GM13977 (cell line): ENCODE measurements at regions not wholly inside any gene's neighbourhood (a gene's known extent, or its start where the extent isn't known, plus 50 kb on each side); places are given as distances from the start of the nearest gene placed in this dataset.

ENCODE experiments used
- DNase-seq: peaks from one replicate; pipeline ENCODE4 v3.0.0; 2012; ENCODE audit warnings: low spot score
- CTCF ChIP-seq: IDR thresholded peaks from 2 replicates; pipeline ENCODE4 v1.5.1; 2012; ENCODE audit warnings: mild to moderate bottlenecking, control low read depth; ENCODE audit not compliant: insufficient read depth; ENCODE audit errors: extremely low read depth, missing control alignments
- in situ Hi-C: fragments of 300-500 bp; cut with MboI; formaldehyde crosslinking; loops from one replicate; pipeline ENCODE4 v1.12.0; 2022; ENCODE audit warnings: low sequenced_read_pairs, low pct_unique_long_range_greater_than_20kb, mixed read lengths, inconsistent platforms; ENCODE audit not compliant: unreplicated experiment

- in situ Hi-C loops, result no loop called here
- no peak for TF ChIP-seq CTCF
- no peak for DNase-seq
Observed at GRCh38 chr4:100079264-100079663, 111.0 kb downstream of the DDIT4L start.

GRCh38 chr4:100076753-100077152 lies 113.5 kb downstream of the DDIT4L start:
- TF ChIP-seq CTCF, result no peak
- DNase-seq, result no peak
- in situ Hi-C loops, result no loop called here

GRCh38 chr4:100075486-100076270 lies 114.6 kb downstream of the DDIT4L start:
- in situ Hi-C loops, result no loop called here
- DNase-seq, result no peak

GRCh38 chr4:100075056-100075455 lies 115.2 kb downstream of the DDIT4L start:
- TF ChIP-seq CTCF, result no peak
- DNase-seq, result no peak
- in situ Hi-C loops, result no loop called here

More at GRCh38 chr4:100075486-100076270, 114.6 kb downstream of the DDIT4L start:
- no peak for TF ChIP-seq CTCF

- in situ Hi-C loops, result no loop called here
- no peak for DNase-seq
- TF ChIP-seq CTCF, result no peak
Observed at GRCh38 chr4:100071506-100071905, 118.8 kb downstream of the DDIT4L start.

- in situ Hi-C loops, result no loop called here
- no peak for TF ChIP-seq CTCF
- no peak for DNase-seq
Observed at GRCh38 chr4:100070868-100071267, 119.4 kb downstream of the DDIT4L start.
